NCI-H774 (cell line): ENCODE measurements at regions not wholly inside any gene's neighbourhood (a gene's known extent, or its start where the extent isn't known, plus 50 kb on each side); places are given as distances from the start of the nearest gene placed in this dataset.

Source experiments
- DNase-seq: peaks from one replicate; lab custom pipeline; 2025; lab: John Stamatoyannopoulos, UW

- no peak for DNase-seq
These were observed 74.7 kb upstream of the NGF start for GRCh38 chr1:115412733-115413132.

- DNase-seq: no peak
These were observed 74.2 kb upstream of the NGF start for GRCh38 chr1:115412286-115412685.

- peak; percentile 54 for DNase-seq
These were observed 73.5 kb upstream of the NGF start for GRCh38 chr1:115411371-115412063.

- DNase-seq: no peak
These were observed 71.3 kb upstream of the NGF start for GRCh38 chr1:115409094-115410015.

GRCh38 chr1:115408533-115408932 is 70.5 kb upstream of the NGF start:
- DNase-seq: no peak

GRCh38 chr1:115404911-115405310 is 66.9 kb upstream of the NGF start:
- DNase-seq: no peak

- DNase-seq: no peak
These were observed 64.7 kb upstream of the NGF start for GRCh38 chr1:115402753-115403184.

GRCh38 chr1:115401676-115402075 is 63.6 kb upstream of the NGF start:
- DNase-seq: no peak

GRCh38 chr1:115400891-115401290 is 62.8 kb upstream of the NGF start:
- DNase-seq: no peak

- DNase-seq: no peak
These were observed 62.4 kb upstream of the NGF start for GRCh38 chr1:115400426-115400825.

GRCh38 chr1:115398745-115399144 is 60.7 kb upstream of the NGF start:
- DNase-seq: no peak
